Pancreas (tissue), 10 donors: ENCODE measurements at regions not wholly inside any gene's neighbourhood (a gene's known extent, or its start where the extent isn't known, plus 50 kb on each side); places are given as distances from the start of the nearest gene placed in this dataset.

Experiments
- ATAC-seq, 4 donors: fragments of 200-7000 bp; cut with Tn5 transposase; one replicate each; pipeline versions ENCODE4 v1.8.0 to v1.9.1; 2020; ENCODE audit warnings: mild to moderate bottlenecking in 4 of 4, moderate library complexity in 4 of 4
- DNase-seq, 6 donors: peaks; one replicate each; pipeline ENCODE4 v3.0.0-alpha.2; 2020
- FAIRE-seq: peaks from 2 replicates; lab custom pipeline; 2012; peaks lifted over from hg19 to GRCh38; lab: Jason Lieb, UNC
- H3K27ac ChIP-seq, 4 donors: fragments of 200-600 bp; sonication (generic); 1 replicate in 3 of 4; 2 replicates in 1 of 4; pipeline versions ENCODE4 v1.5.0 to v1.8.0; 2020
- H3K27me3 ChIP-seq, 4 donors: fragments of 200-600 bp; one replicate each; pipeline ENCODE4 v1.8.0; 2021
- H3K36me3 ChIP-seq, 3 donors: fragments of 200-600 bp; sonication (generic) in 1 of 3; one replicate each; pipeline versions ENCODE4 v1.5.0 to v1.8.0; 2020 to 2021
- H3K4me1 ChIP-seq, 3 donors: fragments of 200-600 bp; one replicate each; pipeline ENCODE4 v1.8.0; 2021
- H3K4me3 ChIP-seq, 4 donors: fragments of 200-600 bp; sonication (generic) in 2 of 4; one replicate each; pipeline versions ENCODE4 v1.5.0 to v1.8.0; 2020 to 2021
- H3K9me3 ChIP-seq, 4 donors: fragments of 200-600 bp; one replicate each; pipeline ENCODE4 v1.8.0; 2021
- CTCF ChIP-seq, 4 donors: fragments of 200-600 bp; sonication (generic) in 3 of 4; IDR thresholded peaks; one replicate each; pipeline versions ENCODE4 v1.5.0 to v1.8.0; 2021; ENCODE audit warnings: antibody characterized with exemption in 4 of 4
- WGBS, 2 donors: extraction: QIAGEN DNeasy Blood & Tissue Kit; methylation state at CpG; one replicate each; pipeline ENCODE4 v1.1.7; 2013; 5-methylcytosine and 5-hydroxymethylcytosine counted together
- intact Hi-C, 3 donors: fragments of 100-400 bp; cut with DNase I; formaldehyde crosslinking; loops; one replicate each; pipeline versions ENCODE4 v1.11.1 to v1.14.2; 2022
- donor health status: healthy with polysubstance abuse.
- donor health status: DM: no; HTN: no; CAD: no; lungs with moderate emphysema.
- donor health status: DM: no; HTN: no; CAD: no.
- donor health status: control.
- donor health status: control.
- donor health status: Bipolar disorder and iron deficiency.
- donor health status: DM: yes; HTN: yes; CAD: no.
- donor health status: DM: no; HTN: no; CAD: no.
- donor health status: DM: no; HTN: no; CAD: no.
- donor health status: DM: yes; HTN: yes; CAD: no.

- no peak overlapping the region for H3K27ac ChIP-seq
- no peaks in the 10 kb centered on the region for H3K4me1 ChIP-seq
- intact Hi-C loops, result no loop called here
- ATAC-seq (no peak), FAIRE-seq (no peak), DNase-seq (no peak)
- H3K4me3 ChIP-seq, result no peak overlapping the region
- 65 to 82% methylated on average over 8 to 9 of the region's 9 CpGs for WGBS, 2 donors
- no peaks in the 10 kb centered on the region for H3K27me3 ChIP-seq
- H3K36me3 ChIP-seq, result no peaks in the 10 kb centered on the region
- TF ChIP-seq CTCF (IDR thresholded peaks at IDR 0.05), result no peak
- no peaks in the 10 kb centered on the region for H3K9me3 ChIP-seq
Observed at GRCh38 chr1:4463631-4464030, 190.8 kb upstream of the AJAP1 start.

GRCh38 chr1:4464478-4464877 lies 189.9 kb upstream of the AJAP1 start:
- WGBS, 2 donors, result 63 to 89% methylated on average over 3 of the region's 3 CpGs

GRCh38 chr1:4467241-4467640 lies 187.2 kb upstream of the AJAP1 start:
- DNase-seq, result no peak
- H3K27me3 ChIP-seq, result no peaks in the 10 kb centered on the region
- no peak for FAIRE-seq
- no peak for ATAC-seq
- no peak overlapping the region for H3K4me3 ChIP-seq
- H3K36me3 ChIP-seq, result no peaks in the 10 kb centered on the region
- 59 to 77% methylated on average over 8 of the region's 8 CpGs for WGBS, 2 donors
- intact Hi-C loops, result no loop called here
- no peaks in the 10 kb centered on the region for H3K9me3 ChIP-seq
- H3K27ac ChIP-seq, result no peak overlapping the region
- TF ChIP-seq CTCF (IDR thresholded peaks at IDR 0.05), result no peak
- H3K4me1 ChIP-seq, result no peaks in the 10 kb centered on the region

More at GRCh38 chr1:4464478-4464877, 189.9 kb upstream of the AJAP1 start:
- Histone ChIP-seq H3K27ac (no peak overlapping the region), H3K27me3 (no peaks in the 10 kb centered on the region), H3K9me3 (no peaks in the 10 kb centered on the region), H3K36me3 (no peaks in the 10 kb centered on the region), H3K4me3 (no peak overlapping the region), H3K4me1 (no peaks in the 10 kb centered on the region)
- intact Hi-C loops, result no loop called here
- FAIRE-seq (no peak), DNase-seq (no peak), ATAC-seq (no peak)
- no peak for TF ChIP-seq CTCF (IDR thresholded peaks at IDR 0.05)

- DNase-seq (no peak), FAIRE-seq (no peak), ATAC-seq (no peak)
- H3K9me3 ChIP-seq, result no peaks in the 10 kb centered on the region
- H3K4me3 ChIP-seq, result no peak overlapping the region
- no peak for TF ChIP-seq CTCF (IDR thresholded peaks at IDR 0.05)
- no peaks in the 10 kb centered on the region for H3K27me3 ChIP-seq
- no peaks in the 10 kb centered on the region for H3K36me3 ChIP-seq
- intact Hi-C loops, result no loop called here
- H3K4me1 ChIP-seq, result no peaks in the 10 kb centered on the region
- WGBS, 2 donors, result 72 to 89% methylated on average over 8 of the region's 8 CpGs
- no peak overlapping the region for H3K27ac ChIP-seq
Observed at GRCh38 chr1:4468386-4468785, 186.0 kb upstream of the AJAP1 start.

GRCh38 chr1:4468804-4469514 lies 185.4 kb upstream of the AJAP1 start:
- DNase-seq (no peak), ATAC-seq (no peak)

More at GRCh38 chr1:4468804-4469514, 185.4 kb upstream of the AJAP1 start:
- Histone ChIP-seq H3K36me3 (no peaks in the 10 kb centered on the region), H3K9me3 (no peaks in the 10 kb centered on the region), H3K4me3 (no peak overlapping the region), H3K27me3 (no peaks in the 10 kb centered on the region), H3K27ac (no peak overlapping the region), H3K4me1 (no peaks in the 10 kb centered on the region)
- WGBS, 2 donors, result 66 to 83% methylated on average over 9 of the region's 9 CpGs
- TF ChIP-seq CTCF (IDR thresholded peaks at IDR 0.05), result no peak
- FAIRE-seq, result no peak
- intact Hi-C loops, result no loop called here
